Fibroblast of lung (primary cell): ENCODE measurements at regions not wholly inside any gene's neighbourhood (a gene's known extent, or its start where the extent isn't known, plus 50 kb on each side); places are given as distances from the start of the nearest gene placed in this dataset.

Experiments used
- DNase-seq, 2 donors: peaks; one replicate each; pipeline versions ENCODE4 v3.0.0 to v3.0.0-alpha.2; 2010; ENCODE audit warnings: low read depth in 2 of 2
- H2AFZ ChIP-seq: 2 replicates; pipeline ENCODE4 v1.5.1; 2012; ENCODE audit warnings: low read length, control low read depth, inconsistent platforms
- H3K27ac ChIP-seq: 2 replicates; pipeline ENCODE4 v1.5.1; 2011; ENCODE audit warnings: low read length, control low read depth; ENCODE audit not compliant: insufficient read depth
- H3K27me3 ChIP-seq: 2 replicates; pipeline ENCODE4 v1.5.1; 2011; ENCODE audit warnings: mild to moderate bottlenecking, low read length; ENCODE audit not compliant: control insufficient read depth, insufficient read depth
- H3K36me3 ChIP-seq: 2 replicates; pipeline ENCODE4 v1.5.1; 2011; ENCODE audit warnings: low read length; ENCODE audit not compliant: control insufficient read depth, insufficient read depth
- H3K4me1 ChIP-seq: 2 replicates; pipeline ENCODE4 v1.5.1; 2011; ENCODE audit warnings: low read length; ENCODE audit not compliant: control insufficient read depth, insufficient read depth; ENCODE audit errors: extremely low read depth
- H3K4me2 ChIP-seq: 2 replicates; pipeline ENCODE4 v1.5.1; 2011; ENCODE audit warnings: low read length, control low read depth; ENCODE audit not compliant: insufficient read depth; ENCODE audit errors: extremely low read depth
- H3K4me3 ChIP-seq, 4 experiments: fragments of 200-600 bp in 1 of 4; sonication (generic) in 1 of 4; replicated peaks in 1 of 4; 2 replicates each; pipeline ENCODE4 v1.5.1; 2011 to 2016; ENCODE audit warnings: low read length in 4 of 4, low read depth in 3 of 4, mild to moderate bottlenecking in 3 of 4, control low read depth in 2 of 4, inconsistent platforms in 1 of 4, mixed read lengths in 1 of 4; ENCODE audit not compliant: insufficient read depth in 1 of 4; ENCODE audit errors: control extremely low read depth in 1 of 4
- H3K79me2 ChIP-seq: 2 replicates; pipeline ENCODE4 v1.5.1; 2012; ENCODE audit warnings: mild to moderate bottlenecking, low read length, inconsistent platforms; ENCODE audit not compliant: control insufficient read depth, insufficient read depth
- H3K9ac ChIP-seq: 2 replicates; pipeline ENCODE4 v1.5.1; 2011; ENCODE audit warnings: mild to moderate bottlenecking, low read length, control low read depth; ENCODE audit not compliant: insufficient read depth
- H3K9me3 ChIP-seq: 2 replicates; pipeline ENCODE4 v1.5.1; 2012; ENCODE audit warnings: low read depth, low read length; ENCODE audit not compliant: control insufficient read depth, insufficient read depth
- H4K20me1 ChIP-seq: 2 replicates; pipeline ENCODE4 v1.5.1; 2011; ENCODE audit warnings: low read length; ENCODE audit not compliant: control insufficient read depth, insufficient read depth; ENCODE audit errors: extremely low read depth
- EZH2 ChIP-seq: IDR thresholded peaks from 2 replicates; pipeline ENCODE4 v1.5.1; 2012; ENCODE audit warnings: low read length, control low read depth, mild to moderate bottlenecking; ENCODE audit errors: missing control alignments
- TF ChIP-seq, protein P1 (sequence below), 2 donors: IDR thresholded peaks in 1 of 2; conservative IDR thresholded peaks in 1 of 2; 1 replicate in 1 of 2; 2 replicates in 1 of 2; pipeline ENCODE4 v1.5.1; 2011 to 2012; ENCODE audit warnings: low read length in 2 of 2, control low read depth in 1 of 2, inconsistent platforms in 1 of 2, low read depth in 1 of 2, mild to moderate bottlenecking in 1 of 2

DNA sequence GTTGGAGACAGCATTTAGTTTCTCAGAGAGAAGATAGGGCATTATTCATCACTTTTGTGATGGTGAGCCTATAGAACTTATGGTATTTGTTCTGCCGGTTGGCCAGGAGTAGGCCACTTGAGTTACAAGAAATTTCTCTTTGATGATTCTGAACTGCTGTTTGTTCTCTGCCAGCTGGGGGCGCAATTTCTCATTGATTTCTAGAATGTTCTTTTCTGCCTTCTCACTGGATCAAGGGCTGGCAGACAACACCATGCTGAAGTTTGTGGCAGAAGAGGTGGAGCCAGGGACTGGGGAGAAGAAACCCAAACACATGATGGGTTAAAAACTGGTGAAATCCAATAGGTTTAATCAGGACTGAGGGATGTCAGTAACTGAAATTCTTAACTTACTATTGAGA is 360.6 kb downstream of the FAM72C start:
- H4K20me1 ChIP-seq, result no peaks in the 10 kb centered on the region
- H3K27ac ChIP-seq, result no peak overlapping the region
- no peak for TF ChIP-seq EZH2
- TF ChIP-seq, protein P1, sequence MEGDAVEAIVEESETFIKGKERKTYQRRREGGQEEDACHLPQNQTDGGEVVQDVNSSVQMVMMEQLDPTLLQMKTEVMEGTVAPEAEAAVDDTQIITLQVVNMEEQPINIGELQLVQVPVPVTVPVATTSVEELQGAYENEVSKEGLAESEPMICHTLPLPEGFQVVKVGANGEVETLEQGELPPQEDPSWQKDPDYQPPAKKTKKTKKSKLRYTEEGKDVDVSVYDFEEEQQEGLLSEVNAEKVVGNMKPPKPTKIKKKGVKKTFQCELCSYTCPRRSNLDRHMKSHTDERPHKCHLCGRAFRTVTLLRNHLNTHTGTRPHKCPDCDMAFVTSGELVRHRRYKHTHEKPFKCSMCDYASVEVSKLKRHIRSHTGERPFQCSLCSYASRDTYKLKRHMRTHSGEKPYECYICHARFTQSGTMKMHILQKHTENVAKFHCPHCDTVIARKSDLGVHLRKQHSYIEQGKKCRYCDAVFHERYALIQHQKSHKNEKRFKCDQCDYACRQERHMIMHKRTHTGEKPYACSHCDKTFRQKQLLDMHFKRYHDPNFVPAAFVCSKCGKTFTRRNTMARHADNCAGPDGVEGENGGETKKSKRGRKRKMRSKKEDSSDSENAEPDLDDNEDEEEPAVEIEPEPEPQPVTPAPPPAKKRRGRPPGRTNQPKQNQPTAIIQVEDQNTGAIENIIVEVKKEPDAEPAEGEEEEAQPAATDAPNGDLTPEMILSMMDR (conservative IDR thresholded peaks at IDR 0.05 in 1 of 2, IDR thresholded peaks at IDR 0.05 in 1 of 2; ENCODE audit: low read depth in 1 of 2, low read length in 2 of 2), result no peak
- H3K4me1 ChIP-seq, result no peaks in the 10 kb centered on the region
- no peak overlapping the region for H3K4me3 ChIP-seq
- H3K9me3 ChIP-seq, result no peaks in the 10 kb centered on the region
- H3K9ac ChIP-seq, result no peak overlapping the region
- no peak for DNase-seq
- H2AFZ ChIP-seq, result no peak overlapping the region
- no peak overlapping the region for H3K4me2 ChIP-seq
- no peaks in the 10 kb centered on the region for H3K27me3 ChIP-seq
- H3K79me2 ChIP-seq, result no peaks in the 10 kb centered on the region
- H3K36me3 ChIP-seq, result no peaks in the 10 kb centered on the region

- no peaks in the 10 kb centered on the region for H3K9me3 ChIP-seq
- no peak for TF ChIP-seq EZH2
- TF ChIP-seq, protein P1 (conservative IDR thresholded peaks at IDR 0.05 in 1 of 2, IDR thresholded peaks at IDR 0.05 in 1 of 2; ENCODE audit: low read depth in 1 of 2, low read length in 2 of 2), result no peak
- no peak overlapping the region for H3K9ac ChIP-seq
- no peaks in the 10 kb centered on the region for H3K36me3 ChIP-seq
- H3K4me3 ChIP-seq, result no peak overlapping the region
- DNase-seq, result no peak
- H3K27ac ChIP-seq, result no peak overlapping the region
- H4K20me1 ChIP-seq, result no peaks in the 10 kb centered on the region
- no peaks in the 10 kb centered on the region for H3K79me2 ChIP-seq
- H3K27me3 ChIP-seq, result no peaks in the 10 kb centered on the region
- H3K4me2 ChIP-seq, result no peak overlapping the region
- no peak overlapping the region for H2AFZ ChIP-seq
- no peaks in the 10 kb centered on the region for H3K4me1 ChIP-seq
These were observed 361.6 kb downstream of the FAM72C start for GRCh38 chr1:143610196-143610595.

DNA sequence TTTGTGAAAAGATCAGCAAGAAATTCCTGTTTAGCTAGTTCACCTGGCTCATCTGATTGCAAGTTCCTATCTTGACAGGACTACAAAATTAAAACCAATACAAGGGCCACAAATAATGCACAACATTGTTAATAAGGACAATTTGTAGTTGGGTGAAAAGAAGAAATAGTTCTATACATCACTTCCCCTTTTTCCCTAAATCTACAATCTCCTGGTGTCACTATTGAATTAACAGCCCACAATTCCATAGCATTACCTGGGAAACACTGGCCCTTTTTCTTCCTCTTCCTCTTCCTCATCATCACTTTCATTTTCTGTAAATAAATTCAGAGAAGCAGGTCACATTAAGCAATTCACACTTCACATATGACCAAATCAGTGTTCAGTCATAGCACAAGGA is 366.9 kb downstream of the FAM72C start:
- Histone ChIP-seq H2AFZ (no peak overlapping the region), H3K27ac (no peak overlapping the region), H3K27me3 (no peaks in the 10 kb centered on the region), H3K9ac (no peak overlapping the region), H3K4me1 (no peaks in the 10 kb centered on the region), H3K4me3 (no peak overlapping the region), H3K36me3 (no peaks in the 10 kb centered on the region), H3K4me2 (no peak overlapping the region), H3K79me2 (no peaks in the 10 kb centered on the region), H3K9me3 (no peaks in the 10 kb centered on the region), H4K20me1 (no peaks in the 10 kb centered on the region)
- no peak for DNase-seq
- TF ChIP-seq, protein P1 (conservative IDR thresholded peaks at IDR 0.05 in 1 of 2, IDR thresholded peaks at IDR 0.05 in 1 of 2; ENCODE audit: low read depth in 1 of 2, low read length in 2 of 2), result no peak
- no peak for TF ChIP-seq EZH2
